Suppressor macrophage treated with lipopolysaccharide for 1 hour (primary cell): ENCODE measurements at regions not wholly inside any gene's neighbourhood (a gene's known extent, or its start where the extent isn't known, plus 50 kb on each side); places are given as distances from the start of the nearest gene placed in this dataset.

Experiments used
- DNase-seq, 3 donors: peaks; one replicate each; pipeline ENCODE4 v3.0.0-alpha.2; 2020 to 2022

DNA sequence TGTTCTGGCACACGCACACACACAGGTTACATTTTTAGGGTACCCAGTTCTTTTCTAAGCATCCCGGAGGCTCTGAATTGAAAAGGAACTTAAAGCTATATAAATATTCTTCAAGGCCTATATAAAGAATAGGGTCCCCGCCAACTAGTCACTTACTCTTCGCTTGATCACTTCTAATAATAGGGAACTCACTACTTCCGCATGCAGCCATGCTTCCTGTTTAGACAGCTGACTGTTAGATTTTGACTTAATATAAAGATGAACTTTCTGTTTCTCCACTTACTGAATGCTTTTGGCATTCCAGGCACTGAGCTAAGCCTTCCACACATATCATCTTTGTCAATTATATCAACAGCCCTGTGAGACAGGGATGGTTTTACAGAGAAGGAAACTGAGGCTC, 259.6 kb downstream of the TSHZ3 start:
- peak; percentile 65 to 78 (median 73) for DNase-seq

DNA sequence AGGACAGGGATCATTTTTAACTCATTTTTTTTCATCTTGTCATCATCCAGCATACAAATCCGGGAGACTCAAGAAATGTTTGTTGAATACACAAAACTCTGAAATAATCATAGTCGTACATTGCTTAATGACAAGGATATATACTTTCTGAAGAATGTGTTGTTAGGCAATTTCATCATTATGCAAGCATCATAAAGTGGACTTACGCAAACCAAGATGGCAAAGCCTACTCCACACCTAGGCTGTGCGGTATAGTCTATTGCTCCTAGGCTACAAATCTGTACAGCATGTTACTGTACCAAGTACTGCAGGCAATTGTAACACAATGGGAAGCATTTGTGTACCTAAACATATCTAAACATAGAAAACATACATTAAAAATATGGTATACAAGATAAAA, 264.1 kb downstream of the TSHZ3 start:
- no peak for DNase-seq

DNA sequence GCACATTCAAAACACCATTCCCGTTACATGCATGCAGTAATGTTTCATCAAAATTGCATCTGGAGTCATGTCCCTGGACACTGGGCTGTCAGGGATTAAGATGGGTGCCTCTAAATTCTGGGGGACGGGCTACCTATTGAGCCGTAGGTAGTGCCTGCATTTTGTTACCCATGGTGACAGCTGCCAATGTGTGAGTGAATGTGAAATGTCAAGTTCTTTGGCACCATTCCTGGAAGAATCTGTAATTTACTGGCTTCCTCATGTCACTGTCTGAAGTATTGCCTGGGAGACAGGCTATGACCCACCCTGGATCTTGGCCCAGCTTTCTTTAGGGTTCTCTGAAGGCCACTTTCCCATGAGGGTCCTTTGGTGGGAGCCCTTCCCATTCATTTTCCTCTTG, 266.1 kb downstream of the TSHZ3 start:
- DNase-seq = no peak

DNA sequence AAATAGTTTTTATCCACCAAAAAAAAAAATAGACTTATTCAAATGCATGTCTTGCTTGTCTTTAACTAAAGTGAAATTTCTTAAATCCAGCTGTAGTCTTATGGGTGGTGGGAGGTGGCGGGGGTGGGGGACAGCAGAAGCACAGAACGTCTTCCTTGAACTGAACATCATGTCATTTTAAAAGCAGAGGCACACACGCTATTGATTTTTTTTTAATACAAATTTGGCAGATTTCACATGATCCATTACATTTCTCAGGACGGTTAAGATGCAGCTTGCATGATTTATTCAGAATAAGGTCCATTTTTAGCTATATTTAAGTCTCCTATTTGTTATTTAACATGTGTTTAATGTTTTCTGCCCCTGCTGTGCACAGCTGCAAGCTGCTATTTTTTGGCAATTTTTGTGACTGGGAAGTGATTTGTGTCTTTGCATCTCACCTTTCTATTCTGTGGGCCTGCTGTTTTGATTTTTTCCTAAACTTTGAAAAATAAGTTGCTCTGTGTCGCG, 274.0 kb downstream of the TSHZ3 start:
- no peak for DNase-seq

DNA sequence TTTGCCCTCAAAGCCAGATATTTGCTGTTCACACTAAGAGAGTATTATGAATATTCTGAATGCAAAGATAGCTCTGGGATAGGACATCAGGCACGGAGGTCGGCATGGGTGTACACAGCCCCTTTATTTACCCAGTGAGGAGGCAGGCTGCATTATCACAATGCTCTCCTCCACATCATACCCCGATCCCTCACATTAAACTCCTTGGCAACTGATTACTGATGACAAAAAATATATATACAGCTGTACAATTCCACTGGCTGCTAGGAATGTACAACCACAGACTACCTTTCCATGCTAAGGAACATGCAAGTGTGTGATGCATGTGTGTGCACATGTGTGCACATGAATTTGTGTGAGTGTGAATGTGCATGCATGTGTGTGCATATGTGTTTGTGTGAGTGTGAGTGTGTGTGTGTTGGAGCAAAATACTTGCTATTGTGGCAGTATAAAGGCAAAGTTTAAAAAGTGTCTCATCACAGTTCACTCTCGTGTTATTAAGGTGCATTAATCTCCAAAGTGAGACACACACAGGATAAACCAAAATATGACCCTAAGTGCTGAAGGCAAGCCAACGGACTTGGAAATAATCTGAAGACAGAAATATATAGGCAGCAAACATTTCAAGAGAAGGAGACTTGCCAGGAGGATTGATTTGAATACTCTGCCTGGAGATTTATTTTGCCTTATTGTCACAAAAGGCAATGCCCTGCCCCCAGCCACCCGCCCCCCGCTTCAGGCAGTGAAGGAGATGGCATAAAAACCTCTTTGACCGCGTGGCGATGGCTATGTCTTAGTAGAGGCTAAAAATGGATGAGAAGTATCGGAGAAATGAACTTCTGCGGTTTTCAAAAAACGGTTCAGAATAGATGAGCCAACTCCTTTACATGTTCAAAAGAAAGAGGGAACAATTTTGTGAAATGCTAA, 274.8 kb downstream of the TSHZ3 start:
- no peak for DNase-seq

DNA sequence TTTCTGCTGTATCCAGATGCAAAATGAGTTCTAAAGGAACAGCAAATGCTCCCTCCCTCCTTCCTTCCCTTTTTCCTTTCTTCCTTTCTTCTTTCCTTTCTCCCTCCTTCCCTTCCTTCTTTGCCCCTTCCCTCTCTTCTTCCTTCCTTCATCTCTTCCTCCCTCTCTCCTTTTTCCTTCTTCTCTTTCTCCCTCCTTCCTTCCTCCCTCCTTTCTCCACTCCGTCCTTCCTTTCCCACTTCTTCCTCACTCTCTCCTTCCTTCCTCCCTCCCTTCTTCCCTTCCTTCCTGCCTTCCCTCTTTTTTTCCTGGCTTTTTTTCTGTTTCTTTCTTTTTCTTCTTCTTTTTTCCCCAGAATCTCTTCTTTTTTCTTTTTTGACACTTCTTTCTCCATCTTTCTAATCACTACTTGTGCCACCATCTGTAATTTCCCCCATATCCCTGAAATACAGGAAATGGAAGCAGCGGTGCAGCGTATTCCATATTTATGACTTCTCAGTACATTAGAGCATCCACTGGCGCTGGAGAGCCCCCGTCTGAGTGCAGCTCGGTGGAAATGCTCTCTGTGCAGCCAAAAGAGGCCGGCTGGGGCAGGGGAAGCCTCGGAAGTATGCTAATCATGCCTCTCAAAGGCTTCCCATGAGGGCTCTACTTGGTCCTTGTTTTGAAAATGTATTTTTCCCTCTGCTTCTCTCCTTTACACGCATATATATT, 275.6 kb downstream of the TSHZ3 start:
- DNase-seq = no peak

DNA sequence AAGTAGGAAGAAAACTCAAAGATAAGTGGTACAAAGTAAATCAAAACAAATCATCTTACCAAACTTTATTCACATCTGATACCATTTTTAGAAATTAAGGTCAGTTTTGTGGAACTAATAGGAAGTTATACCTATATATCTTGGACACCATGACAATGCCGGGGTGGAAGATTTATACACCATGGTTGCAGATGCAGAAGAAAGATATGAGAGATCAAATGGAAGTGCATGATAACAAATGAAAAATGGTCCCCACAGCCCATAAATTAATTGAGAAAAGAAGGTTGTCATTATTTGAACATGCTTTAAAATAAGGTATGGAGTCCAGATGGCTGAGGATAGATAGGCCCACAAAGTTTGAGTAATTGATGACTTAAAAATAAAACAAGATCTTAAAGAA, 276.8 kb downstream of the TSHZ3 start:
- DNase-seq = no peak

DNA sequence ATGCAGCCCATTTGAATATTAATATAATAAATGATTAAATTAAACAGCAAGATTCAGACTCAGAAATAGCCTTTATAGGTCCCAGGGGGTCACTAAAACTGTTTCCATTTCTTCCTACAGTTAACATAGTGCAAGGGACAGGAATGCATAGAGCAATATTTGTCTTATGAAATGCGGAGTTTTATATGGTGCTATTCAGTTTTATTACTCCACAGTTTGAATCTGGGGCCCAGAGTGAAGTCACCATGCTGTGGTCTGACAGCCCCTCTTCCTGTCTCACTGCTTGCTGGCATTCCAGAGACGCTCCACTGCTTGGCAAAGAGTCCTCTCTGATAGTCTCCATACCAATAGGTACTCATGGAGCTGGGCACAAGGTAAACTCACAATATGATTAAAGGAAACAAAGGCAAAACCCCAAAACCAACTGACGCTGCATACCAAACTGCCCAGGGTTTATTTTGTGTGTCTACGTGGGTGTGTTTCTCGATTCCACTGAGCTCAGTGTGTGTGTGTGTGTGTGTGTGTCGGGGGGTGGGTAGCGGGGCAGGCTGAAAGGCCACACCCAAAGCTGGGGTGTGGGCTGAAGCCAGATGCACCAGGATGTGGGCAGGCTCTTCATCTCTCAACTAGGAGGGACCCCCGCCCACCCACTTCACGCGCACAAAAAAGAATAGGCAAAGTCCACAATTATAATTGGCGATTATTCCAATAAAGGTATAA, 277.9 kb downstream of the TSHZ3 start:
- no peak for DNase-seq

DNA sequence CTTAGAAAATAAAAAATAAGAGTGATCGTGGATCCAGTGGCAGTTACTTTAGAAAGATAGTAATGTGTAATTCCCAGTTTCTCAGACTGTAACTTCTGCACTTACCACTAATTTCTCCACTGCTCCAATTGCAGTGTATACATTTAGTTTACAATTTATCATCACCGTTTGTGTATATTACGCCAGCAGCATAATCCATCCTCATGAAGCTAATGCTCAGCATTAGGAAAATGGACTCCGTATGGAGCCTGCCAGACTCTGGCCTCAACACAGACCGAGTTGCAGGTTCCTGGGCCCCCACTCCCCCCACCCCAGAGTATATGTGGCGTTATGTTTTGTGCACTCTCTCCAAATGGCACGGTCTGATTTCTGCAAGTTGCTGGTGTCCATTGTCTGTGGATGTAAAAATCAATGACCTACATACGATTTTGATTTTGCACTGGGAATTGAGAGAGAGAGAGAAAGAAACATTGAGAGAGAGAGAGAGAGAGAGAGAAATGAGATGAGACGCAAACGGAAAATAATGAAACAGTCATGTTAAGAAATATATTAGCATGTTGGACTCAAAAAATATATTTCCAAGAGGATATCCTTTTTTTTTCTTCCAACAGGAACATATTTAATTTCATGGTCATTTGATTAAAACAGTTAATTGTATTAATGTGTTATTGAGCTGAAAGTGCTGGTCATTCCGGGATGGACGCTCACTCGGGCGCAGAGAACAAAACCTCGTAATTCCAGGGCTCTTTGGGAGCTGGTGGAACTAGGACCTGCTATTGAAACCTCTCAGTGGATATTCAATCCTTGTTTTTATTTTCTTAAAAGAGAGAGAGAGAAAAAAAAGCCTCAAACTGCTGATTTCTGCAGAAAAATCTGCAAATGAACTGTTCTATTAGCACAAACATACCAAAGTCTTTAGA, 278.8 kb downstream of the TSHZ3 start:
- no peak for DNase-seq

DNA sequence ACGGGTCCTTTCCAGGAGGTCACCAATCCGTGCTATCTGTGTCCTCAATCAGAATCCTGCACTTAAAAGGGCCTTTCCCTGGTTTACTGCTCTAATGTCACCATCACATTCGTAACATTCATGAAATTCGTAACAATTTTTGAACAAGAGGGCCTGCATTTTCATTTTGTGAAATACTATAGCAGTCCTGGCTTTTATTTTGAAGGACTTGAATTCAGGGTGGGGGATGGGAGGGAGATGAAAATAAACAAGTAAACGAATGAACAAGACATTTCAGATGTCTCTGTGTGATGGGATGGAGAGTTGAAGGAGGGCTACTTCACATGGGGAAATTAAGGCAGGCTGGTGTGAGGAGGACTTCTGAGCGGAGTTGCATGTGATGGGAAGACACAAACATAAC, 281.0 kb downstream of the TSHZ3 start:
- no peak for DNase-seq

DNA sequence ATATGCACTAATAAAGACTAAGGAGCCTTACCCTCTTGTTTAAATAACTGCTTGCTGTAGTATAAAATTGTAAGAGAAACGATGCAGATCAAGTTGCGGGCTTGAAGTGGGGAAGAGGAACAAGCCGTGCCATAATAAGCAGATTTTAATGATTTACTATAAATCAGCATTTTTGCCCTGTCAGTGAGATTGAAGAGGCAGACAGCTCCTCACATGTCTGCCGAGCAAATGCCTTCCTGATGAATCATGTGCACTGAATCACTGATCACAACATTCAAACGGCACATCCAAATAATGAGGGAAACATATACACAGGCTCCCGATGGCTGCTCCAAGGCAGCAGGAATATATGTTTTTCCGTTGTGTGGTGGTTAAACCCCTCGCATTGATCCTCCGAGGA, 282.9 kb downstream of the TSHZ3 start:
- DNase-seq = peak; percentile 31 to 50 (median 47)

DNA sequence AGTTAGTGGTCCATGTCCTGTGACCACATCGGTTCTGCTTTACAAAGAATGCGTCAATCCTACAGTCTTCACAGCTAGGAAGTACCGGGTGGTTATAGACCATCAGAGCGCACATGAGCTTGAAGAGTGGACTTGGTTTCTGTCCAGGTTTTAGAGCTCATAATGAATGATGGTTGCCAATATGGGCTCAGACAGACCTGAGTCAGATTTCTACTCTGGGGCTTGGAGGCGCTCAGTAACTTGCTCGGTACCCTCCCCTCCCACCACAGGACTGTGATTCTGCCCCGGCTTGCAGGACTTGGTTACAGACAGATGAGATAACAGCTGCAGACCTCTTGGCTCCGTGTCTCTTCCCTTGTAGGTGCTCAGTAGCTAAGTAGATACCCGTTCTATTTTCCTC, 284.7 kb downstream of the TSHZ3 start:
- DNase-seq = no peak

DNA sequence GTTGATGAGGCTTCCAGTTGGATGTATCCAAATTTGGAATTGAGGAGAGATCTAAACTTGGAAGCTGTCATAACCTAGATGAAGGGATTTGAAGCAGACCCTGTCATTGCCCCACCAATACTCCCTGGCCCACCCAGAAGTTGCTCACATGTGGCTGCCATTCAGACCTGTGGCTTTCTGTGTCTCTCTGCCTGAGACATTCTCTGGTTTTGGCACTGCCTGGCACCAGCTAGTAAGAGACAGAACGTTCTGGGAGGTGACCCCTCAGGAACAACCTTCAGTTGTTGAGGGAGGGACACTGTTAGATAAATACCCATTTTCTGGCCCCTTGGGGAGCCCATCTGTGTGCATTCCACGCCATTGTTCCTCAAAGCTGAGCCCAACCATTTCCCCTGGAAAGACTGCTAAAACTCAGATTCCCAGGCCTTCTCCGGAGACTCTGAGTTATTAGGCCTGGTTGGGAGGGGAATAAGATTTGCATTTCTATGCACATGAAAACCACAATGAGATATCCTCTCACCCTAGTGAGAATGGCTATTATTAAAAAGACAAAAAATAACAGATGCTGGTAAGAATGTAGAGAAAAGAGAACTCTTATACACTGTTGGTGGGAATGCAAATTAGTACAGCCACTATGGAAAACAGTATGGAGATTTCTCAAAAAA, 290.4 kb downstream of the TSHZ3 start:
- DNase-seq = no peak

DNA sequence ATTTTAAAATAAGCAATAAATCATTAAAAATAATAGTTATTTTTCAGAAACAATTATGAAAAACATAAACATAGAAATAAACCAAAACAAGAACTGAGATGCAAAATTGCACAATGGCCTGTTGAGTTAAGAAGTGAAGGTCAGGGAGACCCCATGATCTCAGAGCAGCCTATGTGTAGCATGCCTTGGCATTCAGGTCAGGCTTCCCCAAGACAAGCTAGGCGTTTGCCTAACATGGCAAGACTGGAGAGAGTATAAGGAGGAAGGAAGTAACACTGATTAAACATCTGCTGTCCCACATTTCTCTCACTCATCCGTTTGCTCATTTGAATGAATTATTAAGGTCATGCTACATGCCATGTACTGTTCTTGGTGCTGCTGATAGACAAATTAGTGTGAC, 291.8 kb downstream of the TSHZ3 start:
- peak; percentile 13 to 25 (median 20) for DNase-seq

DNA sequence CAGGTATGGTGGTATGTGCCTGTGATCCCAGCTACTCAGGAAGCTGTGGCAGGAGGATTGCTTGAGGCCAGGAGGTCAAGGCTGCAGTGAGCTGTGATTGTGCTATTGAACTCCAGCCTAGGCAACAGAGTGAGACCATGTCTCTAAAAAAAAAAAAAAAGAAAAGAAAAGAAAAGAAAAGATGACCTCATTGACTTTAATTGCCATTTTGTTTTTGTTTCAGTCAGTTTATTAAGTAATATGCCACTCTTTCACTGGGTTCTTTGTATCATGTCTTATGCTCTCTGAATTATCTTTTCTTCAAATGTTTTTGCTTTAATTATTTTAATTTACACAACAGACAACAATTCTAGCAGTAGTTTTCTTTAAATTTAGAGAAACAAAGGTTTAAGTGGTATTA, 293.8 kb downstream of the TSHZ3 start:
- no peak for DNase-seq

DNA sequence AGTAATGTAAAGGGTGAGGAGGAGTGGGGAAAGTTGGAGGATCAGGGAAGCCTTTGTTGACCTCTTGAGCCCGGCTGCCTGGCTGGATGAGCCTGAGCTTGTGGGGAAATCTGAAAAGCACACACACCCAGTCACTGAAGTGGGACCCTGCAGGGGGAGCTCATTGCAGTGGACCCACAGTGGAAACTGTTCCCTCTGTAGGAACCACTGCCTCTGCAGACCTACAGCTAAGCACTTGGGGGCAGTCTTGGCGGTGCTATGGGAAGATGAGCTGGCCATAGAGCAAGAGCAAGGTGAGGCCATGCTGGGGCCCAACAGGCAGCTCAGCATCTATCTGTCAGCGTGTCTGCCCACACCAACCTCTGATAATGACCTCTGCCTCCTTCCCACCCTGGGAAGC, 294.8 kb downstream of the TSHZ3 start:
- peak; percentile 67 to 72 (median 68) for DNase-seq

DNA sequence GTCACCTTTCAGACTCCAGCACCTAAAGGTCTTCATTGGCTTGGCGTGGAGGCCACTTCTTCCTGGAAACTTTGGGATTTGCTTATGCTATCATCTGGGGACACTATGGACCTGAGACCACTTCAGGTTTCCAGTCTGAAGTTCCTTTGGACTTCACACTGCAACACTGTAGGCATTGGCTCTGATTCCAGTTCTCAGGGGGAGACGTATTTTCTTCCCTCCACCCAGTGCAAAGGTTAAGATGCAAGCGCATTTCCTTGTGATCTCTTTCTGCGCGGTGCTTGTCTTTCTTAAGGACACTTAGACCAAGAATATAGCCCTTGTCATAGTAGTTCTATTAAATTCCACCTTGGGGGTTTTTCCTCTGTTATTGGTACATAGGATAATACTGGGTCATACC, 299.8 kb downstream of the TSHZ3 start:
- no peak for DNase-seq

DNA sequence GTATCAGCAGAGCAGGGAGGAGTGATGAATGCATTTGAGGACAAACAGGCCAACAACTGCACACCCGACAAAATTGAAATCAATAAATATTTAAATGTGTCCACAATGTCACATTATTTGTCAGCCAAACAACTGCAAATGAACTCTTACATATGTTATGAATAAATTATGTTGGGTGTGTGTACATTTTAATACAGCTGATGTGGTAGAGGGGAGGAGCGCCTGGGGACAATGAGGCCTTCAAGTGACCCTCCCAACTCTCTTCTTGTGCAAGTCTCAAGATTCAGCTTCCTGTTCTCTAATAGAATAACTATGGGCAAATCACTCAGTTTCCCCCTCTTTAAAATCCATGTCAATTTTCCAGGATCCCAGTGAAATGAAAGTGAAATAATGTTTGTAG, 303.2 kb downstream of the TSHZ3 start:
- DNase-seq = no peak

DNA sequence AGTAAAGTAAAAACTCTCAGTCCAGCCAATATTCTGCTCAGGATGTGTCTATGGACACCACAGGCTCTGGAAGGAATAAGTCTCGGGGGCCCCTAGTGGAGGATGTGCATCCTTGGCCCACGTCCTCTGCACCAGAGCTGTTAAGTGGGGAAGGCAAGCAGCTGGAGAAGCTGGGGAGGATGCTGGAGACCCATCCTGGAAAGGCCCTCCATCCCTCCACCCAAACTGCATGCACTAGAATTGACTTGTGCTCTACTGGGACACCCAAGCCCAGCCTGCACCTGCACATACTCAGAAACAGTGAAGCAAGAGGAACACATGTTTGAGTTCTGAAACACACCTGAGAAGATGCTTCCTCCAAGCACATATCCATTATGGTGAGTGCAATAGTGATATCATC, 307.8 kb downstream of the TSHZ3 start:
- DNase-seq = no peak

DNA sequence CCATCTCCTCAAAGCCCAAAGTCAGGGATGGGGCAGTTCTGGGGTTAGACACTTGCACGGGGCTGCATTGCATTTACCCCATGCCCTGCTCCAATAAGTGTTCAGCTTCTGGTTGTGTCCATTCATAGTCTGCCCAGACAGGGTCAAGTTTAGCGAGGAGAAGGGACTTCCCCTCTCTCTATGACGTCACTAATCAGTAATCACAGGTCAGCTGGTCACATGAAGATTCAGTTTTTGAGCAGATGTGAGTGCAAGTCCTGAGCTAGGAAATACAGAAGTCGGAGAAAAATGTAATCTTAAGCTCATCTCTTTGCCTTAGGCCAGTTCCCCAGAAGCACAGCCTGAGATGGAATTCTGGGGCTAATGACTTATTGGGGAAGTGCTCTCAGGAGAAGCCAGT, 310.1 kb downstream of the TSHZ3 start:
- no peak for DNase-seq

DNA sequence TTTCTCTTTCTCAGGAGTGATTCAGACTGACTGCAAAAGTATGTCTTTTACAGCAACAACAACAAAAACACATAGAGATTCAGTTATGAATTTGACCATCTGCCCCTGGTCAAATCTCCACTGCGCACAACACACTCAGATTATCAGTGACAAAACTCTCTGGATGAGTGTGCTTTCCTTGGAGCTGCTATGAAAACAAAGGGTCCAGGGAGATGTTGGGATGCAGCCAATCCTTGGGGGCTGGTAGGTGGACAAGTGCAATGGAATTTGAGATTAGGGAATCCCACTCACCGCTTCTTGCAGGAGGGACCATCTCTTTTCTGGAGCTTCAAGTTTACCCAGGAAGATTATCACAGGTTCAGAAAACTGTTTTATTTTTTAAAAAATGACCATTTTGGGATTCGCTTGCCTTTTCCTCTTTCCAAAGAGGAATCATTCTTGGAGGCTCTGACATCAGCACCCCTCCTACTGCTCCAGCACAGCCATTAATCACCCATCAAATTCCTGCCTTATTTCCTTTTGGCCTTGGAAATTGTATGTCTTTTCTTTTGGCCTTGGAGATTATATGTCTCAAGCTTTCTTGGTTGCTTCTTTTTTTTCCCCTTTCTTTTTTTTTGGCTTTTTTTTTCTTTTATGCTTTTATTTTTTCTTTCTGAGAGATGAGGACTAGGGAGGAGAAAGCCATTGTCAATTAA, 311.8 kb downstream of the TSHZ3 start:
- no peak for DNase-seq
